RPMI7951 (cell line): ENCODE measurements at regions not wholly inside any gene's neighbourhood (a gene's known extent, or its start where the extent isn't known, plus 50 kb on each side); places are given as distances from the start of the nearest gene placed in this dataset.

Experiments
- DNase-seq: peaks from one replicate; pipeline ENCODE4 v3.0.0-alpha.2; 2012; ENCODE audit warnings: low read depth

- DNase-seq: peak; percentile 69
Observed at GRCh38 chr11:64500176-64501013, 55.3 kb upstream of the SLC22A11 start.

DNA sequence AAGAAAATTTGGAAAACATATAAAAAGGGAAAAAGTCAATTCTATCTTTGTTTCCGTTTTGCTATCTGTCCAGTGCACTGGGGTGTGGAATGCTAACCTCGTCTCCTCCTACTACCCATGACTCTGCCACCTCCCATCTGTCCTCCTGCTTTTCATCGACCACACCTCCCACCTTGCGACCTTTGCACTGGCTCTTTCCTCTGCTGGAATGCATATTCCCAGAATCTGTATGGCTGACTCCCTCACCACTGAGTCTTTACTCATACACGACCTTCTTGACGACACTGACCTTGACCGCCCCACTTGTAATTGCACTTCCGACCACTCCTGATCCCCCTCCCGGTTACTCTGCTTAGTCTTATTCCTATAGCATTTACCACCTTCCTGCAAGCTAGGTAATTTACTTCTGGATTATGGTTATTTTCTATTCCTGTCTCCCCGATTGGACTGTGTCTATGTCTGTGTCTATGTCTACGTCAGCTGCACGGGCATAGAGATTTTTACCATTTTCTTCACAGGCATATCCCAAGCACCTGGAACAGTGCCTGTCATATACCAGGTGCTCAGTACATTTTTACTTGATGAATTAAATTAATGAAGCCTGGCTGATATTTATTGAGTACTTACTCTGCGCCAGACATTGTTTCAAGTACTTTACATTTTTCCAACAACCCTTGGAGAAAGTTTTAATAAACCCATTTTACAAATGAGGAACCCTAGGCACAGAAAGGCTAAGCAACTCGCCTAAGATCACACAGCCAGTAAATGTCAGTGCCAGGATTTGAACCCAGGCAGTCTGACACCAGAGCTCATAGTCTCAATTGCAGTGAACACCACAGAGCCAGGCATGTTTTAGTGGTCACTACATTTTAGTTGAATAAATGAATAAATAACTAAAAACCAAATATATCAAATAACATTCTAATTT, 54.0 kb upstream of the SLC22A11 start:
- DNase-seq: no peak

DNA sequence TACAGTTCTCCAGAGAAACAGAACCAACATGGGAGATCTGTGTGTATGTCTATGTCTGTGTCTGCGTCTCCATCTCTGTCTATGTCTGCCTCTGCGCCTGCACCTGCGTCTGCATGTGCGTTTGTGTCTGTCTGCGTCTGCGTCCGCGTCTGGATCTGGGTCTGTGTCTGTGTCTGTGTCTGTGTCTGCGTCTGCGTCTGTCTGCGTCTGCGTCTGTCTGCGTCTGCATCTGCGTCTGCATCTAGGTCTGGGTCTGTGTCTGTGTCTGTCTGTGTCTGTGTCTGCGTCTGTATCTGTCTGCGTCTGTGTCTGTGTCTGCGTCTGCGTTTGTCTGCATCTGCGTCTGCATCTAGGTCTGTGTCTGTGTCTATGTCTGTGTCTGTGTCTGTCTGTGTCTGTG, 53.1 kb upstream of the SLC22A11 start:
- DNase-seq: no peak

GRCh38 chr11:64503186-64503753, 52.5 kb upstream of the SLC22A11 start:
- no peak for DNase-seq

DNA sequence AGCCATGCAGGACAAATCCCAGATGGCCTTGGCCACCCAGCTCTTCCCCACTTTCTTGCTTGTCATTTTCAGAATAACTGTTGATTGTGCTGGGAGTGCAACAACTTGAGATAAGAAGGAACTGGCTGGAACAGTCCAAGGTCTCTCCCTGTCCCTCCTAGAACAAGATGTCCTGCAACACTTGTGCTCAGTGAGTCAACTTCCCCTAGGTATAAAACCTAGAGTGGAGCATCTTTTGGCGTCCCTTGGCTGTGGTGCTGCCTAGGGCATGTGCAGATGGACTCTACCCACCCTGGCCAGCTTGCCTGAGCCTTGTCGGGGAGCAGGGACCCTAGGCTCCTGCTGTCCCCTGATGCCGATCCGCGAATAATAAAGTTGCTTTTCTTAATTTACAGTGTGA, 50.7 kb upstream of the SLC22A11 start:
- DNase-seq: no peak
